ENCODE measurements at regions not wholly inside any gene's neighbourhood (a gene's known extent, or its start where the extent isn't known, plus 50 kb on each side); places are given as distances from the start of the nearest gene placed in this dataset.

- Histone ChIP-seq H3K4me2 (ENCODE audit: low read depth, low read length) (no peak overlapping the region), H3K36me3 (replicated peaks in 1 of 2; ENCODE audit: control insufficient read depth in 1 of 2, insufficient read depth in 2 of 2, low read length in 2 of 2) (no peaks in the 10 kb centered on the region), H3K4me1 (ENCODE audit: insufficient read depth, low read length) (no peaks in the 10 kb centered on the region), H2AFZ (ENCODE audit: low read length) (no peak overlapping the region), H3K4me3 (replicated peaks in 1 of 3; ENCODE audit: insufficient read depth in 1 of 3, low read depth in 2 of 3, low read length in 3 of 3) (no peak overlapping the region), H3K9me3 (ENCODE audit: low read length) (no peaks in the 10 kb centered on the region), H3K79me2 (ENCODE audit: insufficient read depth, low read length) (no peaks in the 10 kb centered on the region), H3K27ac (ENCODE audit: extremely low read length, insufficient read depth, low read length) (no peak overlapping the region), H3K9ac (ENCODE audit: insufficient read depth, low read depth, low read length) (no peak overlapping the region), H4K20me1 (ENCODE audit: insufficient read depth, low read length) (no peaks in the 10 kb centered on the region), H3K27me3 (ENCODE audit: control insufficient read depth in 1 of 2, insufficient read depth in 2 of 2, low read length in 2 of 2) (no peaks in the 10 kb centered on the region)
- in situ Hi-C loops (cut with HindIII; ENCODE audit: extremely low pct_ligation_motif_present, low pct_unique_long_range_greater_than_20kb) (no loop called here), intact Hi-C loops (cut with micrococcal nuclease; ENCODE audit: unreplicated experiment) (no loop called here)
- WGBS (ENCODE audit: low lambda C conversion rate), result 11% methylated on average over 6 of the region's 6 CpGs
- ATAC-seq (no peak), FAIRE-seq (no peak), DNase-seq (ENCODE audit: low spot score) (no peak)
- ChIA-PET POLR2A (no interaction called here), CTCF (ENCODE audit: low intra/inter-chr PET ratio, low total read pairs) (no interaction called here)
- BruUV-seq (replicated peaks), result no TSS peak
- no peak for TF ChIP-seq ZNF230 (CRISPR knock-in tag; IDR thresholded peaks at IDR 0.05)
- TF ChIP-seq ATF7 (IDR thresholded peaks at IDR 0.05), result no peak
- TF ChIP-seq ATF7 (CRISPR knock-in tag; IDR thresholded peaks at IDR 0.05), result no peak
- no peak for TF ChIP-seq ZNF431 (CRISPR knock-in tag; IDR thresholded peaks at IDR 0.05; ENCODE audit: borderline replicate concordance, low read depth)
- TF ChIP-seq PBX2 (CRISPR knock-in tag; IDR thresholded peaks at IDR 0.05), result no peak
- TF ChIP-seq ELF3 (CRISPR knock-in tag; IDR thresholded peaks at IDR 0.05), result no peak
- TF ChIP-seq TFAP4 (IDR thresholded peaks at IDR 0.05; ENCODE audit: borderline replicate concordance, low read depth), result no peak
- no peak for TF ChIP-seq FOXM1 (CRISPR knock-in tag; IDR thresholded peaks at IDR 0.05)
- no peak for TF ChIP-seq NR1H2 (CRISPR knock-in tag; IDR thresholded peaks at IDR 0.05; ENCODE audit: borderline replicate concordance, low read depth)
Observed at GRCh38 chr6:9116026-9116425, 680.7 kb upstream of the SLC35B3 start.

- no peaks in the 10 kb centered on the region for H3K36me3 ChIP-seq (replicated peaks in 1 of 2; ENCODE audit: control insufficient read depth in 1 of 2, insufficient read depth in 2 of 2, low read length in 2 of 2)
- ChIA-PET CTCF (ENCODE audit: low intra/inter-chr PET ratio, low total read pairs) (no interaction called here), POLR2A (no interaction called here)
- no peak overlapping the region for H3K9ac ChIP-seq (ENCODE audit: insufficient read depth, low read depth, low read length)
- no peak overlapping the region for H3K4me3 ChIP-seq (replicated peaks in 1 of 3; ENCODE audit: insufficient read depth in 1 of 3, low read depth in 2 of 3, low read length in 3 of 3)
- H3K4me2 ChIP-seq (ENCODE audit: low read depth, low read length), result no peak overlapping the region
- H4K20me1 ChIP-seq (ENCODE audit: insufficient read depth, low read length), result no peaks in the 10 kb centered on the region
- no peaks in the 10 kb centered on the region for H3K27me3 ChIP-seq (ENCODE audit: control insufficient read depth in 1 of 2, insufficient read depth in 2 of 2, low read length in 2 of 2)
- 0% methylated on average over 3 of the region's 3 CpGs for WGBS (ENCODE audit: low lambda C conversion rate)
- no peaks in the 10 kb centered on the region for H3K79me2 ChIP-seq (ENCODE audit: insufficient read depth, low read length)
- no TSS peak for BruUV-seq (replicated peaks)
- H3K27ac ChIP-seq (ENCODE audit: extremely low read length, insufficient read depth, low read length), result no peak overlapping the region
- H3K9me3 ChIP-seq (ENCODE audit: low read length), result no peaks in the 10 kb centered on the region
- DNase-seq (ENCODE audit: low spot score), result no peak
- intact Hi-C loops (cut with micrococcal nuclease; ENCODE audit: unreplicated experiment) (no loop called here), in situ Hi-C loops (cut with HindIII; ENCODE audit: extremely low pct_ligation_motif_present, low pct_unique_long_range_greater_than_20kb) (no loop called here)
- FAIRE-seq, result no peak
- no peaks in the 10 kb centered on the region for H3K4me1 ChIP-seq (ENCODE audit: insufficient read depth, low read length)
- H2AFZ ChIP-seq (ENCODE audit: low read length), result no peak overlapping the region
- no peak for ATAC-seq
- no peak for TF ChIP-seq SP4 (CRISPR knock-in tag; IDR thresholded peaks at IDR 0.05)
- TF ChIP-seq ZSCAN12 (CRISPR knock-in tag; IDR thresholded peaks at IDR 0.05), result no peak
- no peak for TF ChIP-seq PAWR (CRISPR knock-in tag; IDR thresholded peaks at IDR 0.05; ENCODE audit: borderline replicate concordance)
- no peak for TF ChIP-seq FOXP4 (CRISPR knock-in tag; IDR thresholded peaks at IDR 0.05)
- TF ChIP-seq ZUFSP (CRISPR knock-in tag; IDR thresholded peaks at IDR 0.05; ENCODE audit: borderline replicate concordance), result no peak
Observed at GRCh38 chr6:9112544-9112943, 677.2 kb upstream of the SLC35B3 start.

Measured in HepG2 (cell line).